ENCODE measurements at regions not wholly inside any gene's neighbourhood (a gene's known extent, or its start where the extent isn't known, plus 50 kb on each side); places are given as distances from the start of the nearest gene placed in this dataset.
"Not testable (repeated sequence)": the region's sequence is repeated elsewhere in the genome, so short reads cannot be mapped to it uniquely, and the experiment has no call there.

- DNase-seq (ENCODE audit: low read depth in 2 of 2), result no peak
Measured at GRCh38 chr22:49697047-49697446, 130.6 kb downstream of the BRD1 start.

- no peak for DNase-seq (ENCODE audit: low read depth in 2 of 2)
Measured at GRCh38 chr22:49694462-49695260, 133.0 kb downstream of the BRD1 start.

GRCh38 chr22:49693848-49694247 lies 133.8 kb downstream of the BRD1 start:
- no peak for DNase-seq (ENCODE audit: low read depth in 2 of 2)

GRCh38 chr22:49693416-49693815 lies 134.3 kb downstream of the BRD1 start:
- DNase-seq (ENCODE audit: low read depth in 2 of 2), result no peak

GRCh38 chr22:49692499-49693225 lies 135.0 kb downstream of the BRD1 start:
- no peak for DNase-seq (ENCODE audit: low read depth in 2 of 2)

- no peak for DNase-seq (ENCODE audit: low read depth in 2 of 2)
Measured at GRCh38 chr22:49691256-49691655, 136.4 kb downstream of the BRD1 start.

- no peak for DNase-seq (ENCODE audit: low read depth in 2 of 2)
Measured at GRCh38 chr22:49690454-49690853, 137.2 kb downstream of the BRD1 start.

GRCh38 chr22:49689858-49690257 lies 137.8 kb downstream of the BRD1 start:
- DNase-seq (ENCODE audit: low read depth in 2 of 2), result no peak

- no peak for DNase-seq (ENCODE audit: low read depth in 2 of 2)
Measured at GRCh38 chr22:49689255-49689770, 138.4 kb downstream of the BRD1 start.

GRCh38 chr22:49688516-49689254 lies 139.0 kb downstream of the BRD1 start:
- no peak for DNase-seq (ENCODE audit: low read depth in 2 of 2)

- no peak for DNase-seq (ENCODE audit: low read depth in 2 of 2)
Measured at GRCh38 chr22:49687786-49688515, 139.7 kb downstream of the BRD1 start.

- DNase-seq (ENCODE audit: low read depth in 2 of 2), result no peak
Measured at GRCh38 chr22:49687333-49687732, 140.3 kb downstream of the BRD1 start.

GRCh38 chr22:49686495-49687219 lies 141.0 kb downstream of the BRD1 start:
- no peak for DNase-seq (ENCODE audit: low read depth in 2 of 2)

- no peak for DNase-seq (ENCODE audit: low read depth in 2 of 2)
Measured at GRCh38 chr22:49685686-49686085, 142.0 kb downstream of the BRD1 start.

GRCh38 chr22:49685116-49685515 lies 142.6 kb downstream of the BRD1 start:
- DNase-seq (ENCODE audit: low read depth in 2 of 2), result no peak

- DNase-seq (ENCODE audit: low read depth in 2 of 2), result no peak
Measured at GRCh38 chr22:49683032-49683431, 144.6 kb downstream of the BRD1 start.

- not testable (repeated sequence) for DNase-seq (ENCODE audit: low read depth in 2 of 2)
Measured at GRCh38 chr22:49680819-49681218, 146.9 kb downstream of the BRD1 start.

- no peak for DNase-seq (ENCODE audit: low read depth in 2 of 2)
Measured at GRCh38 chr22:49678842-49679170, 148.9 kb downstream of the BRD1 start.

- DNase-seq (ENCODE audit: low read depth in 2 of 2), result no peak
Measured at GRCh38 chr22:49678137-49678841, 149.4 kb downstream of the BRD1 start.

GRCh38 chr22:49677495-49677889 lies 150.2 kb downstream of the BRD1 start:
- DNase-seq (ENCODE audit: low read depth in 2 of 2), result no peak
